ENCODE measurements at regions not wholly inside any gene's neighbourhood (a gene's known extent, or its start where the extent isn't known, plus 50 kb on each side); places are given as distances from the start of the nearest gene placed in this dataset.

- TF ChIP-seq, protein P1, sequence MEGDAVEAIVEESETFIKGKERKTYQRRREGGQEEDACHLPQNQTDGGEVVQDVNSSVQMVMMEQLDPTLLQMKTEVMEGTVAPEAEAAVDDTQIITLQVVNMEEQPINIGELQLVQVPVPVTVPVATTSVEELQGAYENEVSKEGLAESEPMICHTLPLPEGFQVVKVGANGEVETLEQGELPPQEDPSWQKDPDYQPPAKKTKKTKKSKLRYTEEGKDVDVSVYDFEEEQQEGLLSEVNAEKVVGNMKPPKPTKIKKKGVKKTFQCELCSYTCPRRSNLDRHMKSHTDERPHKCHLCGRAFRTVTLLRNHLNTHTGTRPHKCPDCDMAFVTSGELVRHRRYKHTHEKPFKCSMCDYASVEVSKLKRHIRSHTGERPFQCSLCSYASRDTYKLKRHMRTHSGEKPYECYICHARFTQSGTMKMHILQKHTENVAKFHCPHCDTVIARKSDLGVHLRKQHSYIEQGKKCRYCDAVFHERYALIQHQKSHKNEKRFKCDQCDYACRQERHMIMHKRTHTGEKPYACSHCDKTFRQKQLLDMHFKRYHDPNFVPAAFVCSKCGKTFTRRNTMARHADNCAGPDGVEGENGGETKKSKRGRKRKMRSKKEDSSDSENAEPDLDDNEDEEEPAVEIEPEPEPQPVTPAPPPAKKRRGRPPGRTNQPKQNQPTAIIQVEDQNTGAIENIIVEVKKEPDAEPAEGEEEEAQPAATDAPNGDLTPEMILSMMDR (IDR thresholded peaks at IDR 0.05), result no peak
- no peak for TF ChIP-seq POLR2A (IDR thresholded peaks at IDR 0.05)
Observed at GRCh38 chr10:80000541-80000940, 51.6 kb upstream of the SFTPD start.
